Caco-2 (cell line): ENCODE measurements at regions not wholly inside any gene's neighbourhood (a gene's known extent, or its start where the extent isn't known, plus 50 kb on each side); places are given as distances from the start of the nearest gene placed in this dataset.

ENCODE experiments used
- BruUV-seq: library from RNA; stranded (reverse); fragments of 400-500 nt; replicated peaks from 2 replicates; lab custom pipeline; 2021; lab: Mats Ljungman, UMichigan
- CTCF ChIA-PET: fragments of 300-600 bp; sonication (Branson Sonifier 250); formaldehyde crosslinking; loops from one replicate; lab custom pipeline; 2022; ENCODE audit warnings: antibody characterized with exemption; lab: Charles Lee
- POLR2A ChIA-PET: fragments of 300-600 bp; sonication (Branson Sonifier 250); formaldehyde crosslinking; loops from one replicate; lab custom pipeline; 2022; ENCODE audit warnings: antibody characterized with exemption; lab: Charles Lee
- DNase-seq, 2 experiments: peaks; one replicate each; pipeline versions ENCODE4 v3.0.0 to v3.0.0-alpha.2; 2020 to 2022
- H3K27me3 ChIP-seq: replicated peaks from 2 replicates; pipeline ENCODE4 v1.6.0; 2011; ENCODE audit warnings: low read length; ENCODE audit not compliant: control insufficient read depth, insufficient read depth
- H3K36me3 ChIP-seq: 2 replicates; pipeline ENCODE4 v1.5.1; 2011; ENCODE audit warnings: low read length; ENCODE audit not compliant: control insufficient read depth, insufficient read depth
- H3K4me1 ChIP-seq: fragments of 250-450 bp; sonication (Bioruptor Pico); 2 replicates; pipeline ENCODE4 v1.5.1; 2020; ENCODE audit warnings: mild to moderate bottlenecking
- H3K4me3 ChIP-seq: 2 replicates; pipeline ENCODE4 v1.5.1; 2011; ENCODE audit warnings: low read depth, mild to moderate bottlenecking, control low read depth, low read length
- H3K9me3 ChIP-seq: fragments of 250-450 bp; sonication (Bioruptor Pico); 2 replicates; pipeline ENCODE4 v1.5.1; 2020; ENCODE audit warnings: mild to moderate bottlenecking, moderate library complexity
- H3K27ac Mint-ChIP-seq: one replicate; pipeline ENCODE4 v1.8.0; 2022; ENCODE audit warnings: mixed read lengths; ENCODE audit not compliant: unreplicated experiment
- H3K27me3 Mint-ChIP-seq: one replicate; pipeline ENCODE4 v1.8.0; 2022; ENCODE audit warnings: mixed read lengths; ENCODE audit not compliant: insufficient read depth, unreplicated experiment
- H3K36me3 Mint-ChIP-seq: one replicate; pipeline ENCODE4 v1.8.0; 2022; ENCODE audit warnings: mild to moderate bottlenecking, mixed read lengths; ENCODE audit not compliant: insufficient read depth, unreplicated experiment
- H3K4me1 Mint-ChIP-seq: one replicate; pipeline ENCODE4 v1.8.0; 2022; ENCODE audit warnings: low read depth, mixed read lengths; ENCODE audit not compliant: unreplicated experiment
- H3K4me3 Mint-ChIP-seq: one replicate; pipeline ENCODE4 v1.8.0; 2022; ENCODE audit warnings: mild to moderate bottlenecking, moderate library complexity, mixed read lengths; ENCODE audit not compliant: unreplicated experiment
- H3K9me3 Mint-ChIP-seq: one replicate; pipeline ENCODE4 v1.8.0; 2022; ENCODE audit warnings: mixed read lengths; ENCODE audit not compliant: unreplicated experiment
- intact Hi-C: fragments of 100-400 bp; cut with micrococcal nuclease; formaldehyde crosslinking; loops from one replicate; pipeline ENCODE4 v1.10.0; 2022; ENCODE audit not compliant: unreplicated experiment
- TF ChIP-seq, protein P1 (sequence below), 2 experiments: fragments of 200-600 bp in 1 of 2; IDR thresholded peaks; 1 replicate in 1 of 2; 2 replicates in 1 of 2; pipeline versions ENCODE4 v1.5.1 to v1.8.0; 2011 to 2022; ENCODE audit warnings: antibody characterized with exemption in 1 of 2, control low read depth in 1 of 2, inconsistent platforms in 1 of 2, low read depth in 1 of 2, low read length in 1 of 2, mild to moderate bottlenecking in 1 of 2, moderate library complexity in 1 of 2; ENCODE audit not compliant: insufficient read depth in 1 of 2, severe bottlenecking in 1 of 2, unreplicated experiment in 1 of 2

- Mint-ChIP-seq H3K27me3 (peaks cover 2% of the 10 kb centered on the region), H3K27ac (no peak overlapping the region), H3K4me1 (no peaks in the 10 kb centered on the region), H3K36me3 (no peaks in the 10 kb centered on the region), H3K9me3 (no peaks in the 10 kb centered on the region), H3K4me3 (no peak overlapping the region)
- TF ChIP-seq, protein P1, sequence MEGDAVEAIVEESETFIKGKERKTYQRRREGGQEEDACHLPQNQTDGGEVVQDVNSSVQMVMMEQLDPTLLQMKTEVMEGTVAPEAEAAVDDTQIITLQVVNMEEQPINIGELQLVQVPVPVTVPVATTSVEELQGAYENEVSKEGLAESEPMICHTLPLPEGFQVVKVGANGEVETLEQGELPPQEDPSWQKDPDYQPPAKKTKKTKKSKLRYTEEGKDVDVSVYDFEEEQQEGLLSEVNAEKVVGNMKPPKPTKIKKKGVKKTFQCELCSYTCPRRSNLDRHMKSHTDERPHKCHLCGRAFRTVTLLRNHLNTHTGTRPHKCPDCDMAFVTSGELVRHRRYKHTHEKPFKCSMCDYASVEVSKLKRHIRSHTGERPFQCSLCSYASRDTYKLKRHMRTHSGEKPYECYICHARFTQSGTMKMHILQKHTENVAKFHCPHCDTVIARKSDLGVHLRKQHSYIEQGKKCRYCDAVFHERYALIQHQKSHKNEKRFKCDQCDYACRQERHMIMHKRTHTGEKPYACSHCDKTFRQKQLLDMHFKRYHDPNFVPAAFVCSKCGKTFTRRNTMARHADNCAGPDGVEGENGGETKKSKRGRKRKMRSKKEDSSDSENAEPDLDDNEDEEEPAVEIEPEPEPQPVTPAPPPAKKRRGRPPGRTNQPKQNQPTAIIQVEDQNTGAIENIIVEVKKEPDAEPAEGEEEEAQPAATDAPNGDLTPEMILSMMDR (IDR thresholded peaks at IDR 0.05; ENCODE audit: insufficient read depth in 1 of 2, low read depth in 1 of 2, low read length in 1 of 2, severe bottlenecking in 1 of 2, unreplicated experiment in 1 of 2): no peak
- H3K4me3 ChIP-seq: no peak overlapping the region
- POLR2A ChIA-PET: no interaction called here
- no peaks in the 10 kb centered on the region for H3K4me1 ChIP-seq
- CTCF ChIA-PET: no interaction called here
- no peaks in the 10 kb centered on the region for H3K36me3 ChIP-seq
- intact Hi-C loops: no loop called here
- no TSS peak for BruUV-seq
- H3K27me3 ChIP-seq: no peaks in the 10 kb centered on the region
- no peak for DNase-seq
- no peaks in the 10 kb centered on the region for H3K9me3 ChIP-seq
Observed at GRCh38 chr15:53108319-53108718, 318.2 kb upstream of the ONECUT1 start.

DNA sequence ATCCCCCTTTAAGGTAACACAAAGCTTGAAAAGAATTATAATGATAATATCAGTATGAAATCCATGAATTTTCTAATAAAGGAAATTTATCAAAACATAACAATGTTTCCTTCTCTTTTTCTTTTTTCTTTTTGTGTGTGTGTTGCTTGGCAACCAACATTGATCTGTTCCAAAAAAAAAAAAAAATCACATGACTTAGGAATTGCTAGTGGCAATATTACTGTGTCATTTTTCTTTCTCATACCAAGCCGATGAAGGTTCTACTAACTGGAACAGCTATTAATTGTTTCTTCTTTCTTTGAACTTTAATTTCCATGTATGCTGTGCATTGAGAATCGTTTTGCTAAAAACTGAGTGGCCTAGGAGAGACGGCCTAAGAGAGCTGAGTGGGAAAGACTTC is 317.7 kb upstream of the ONECUT1 start:
- no TSS peak for BruUV-seq
- Histone ChIP-seq H3K4me3 (no peak overlapping the region), H3K4me1 (no peaks in the 10 kb centered on the region), H3K9me3 (no peaks in the 10 kb centered on the region), H3K36me3 (no peaks in the 10 kb centered on the region), H3K27me3 (no peaks in the 10 kb centered on the region)
- CTCF ChIA-PET: no interaction called here
- Mint-ChIP-seq H3K4me3 (no peak overlapping the region), H3K9me3 (no peaks in the 10 kb centered on the region), H3K27ac (no peak overlapping the region), H3K36me3 (no peaks in the 10 kb centered on the region), H3K4me1 (no peaks in the 10 kb centered on the region), H3K27me3 (peaks cover 2% of the 10 kb centered on the region)
- TF ChIP-seq, protein P1 (IDR thresholded peaks at IDR 0.05; ENCODE audit: insufficient read depth in 1 of 2, low read depth in 1 of 2, low read length in 1 of 2, severe bottlenecking in 1 of 2, unreplicated experiment in 1 of 2): no peak
- no peak for DNase-seq
- POLR2A ChIA-PET: no interaction called here
- intact Hi-C loops: no loop called here

DNA sequence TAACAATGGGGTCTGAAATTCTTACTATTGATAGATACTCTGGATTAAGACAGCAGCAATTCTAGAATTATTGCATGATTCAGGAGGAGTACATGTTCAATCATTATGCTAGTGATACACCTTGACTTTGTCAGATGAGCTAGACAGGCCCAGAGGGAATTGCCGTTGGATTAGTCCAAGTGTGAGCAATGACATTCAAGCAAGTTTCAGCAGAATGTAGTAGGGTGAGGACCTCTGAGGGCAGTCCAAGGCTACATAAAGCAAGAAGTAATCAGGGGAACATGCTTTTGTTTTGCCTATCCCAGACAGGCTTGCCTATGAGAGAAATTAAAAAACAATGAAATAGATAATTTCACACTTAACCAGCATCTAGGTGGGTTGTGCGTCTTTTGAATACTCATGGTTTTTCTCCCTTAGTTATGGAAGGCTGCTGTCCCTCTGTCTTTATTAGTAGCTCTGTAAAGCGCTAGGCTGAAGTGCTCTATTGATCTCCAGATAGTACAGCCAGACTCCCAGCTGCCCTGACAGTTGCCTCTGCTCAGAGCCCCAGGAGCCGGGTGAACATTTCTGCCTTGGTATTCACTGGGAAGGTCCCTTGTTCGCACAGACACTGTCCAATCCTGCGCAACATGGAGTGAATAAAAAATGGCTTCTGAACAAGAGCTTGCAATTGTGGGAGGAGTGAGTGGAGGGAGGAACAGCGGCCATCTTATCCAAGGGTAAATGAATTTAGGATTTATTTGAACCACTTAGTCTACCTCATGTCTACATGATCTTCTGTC is 316.6 kb upstream of the ONECUT1 start:
- no peak for DNase-seq
- Histone ChIP-seq H3K27me3 (no peaks in the 10 kb centered on the region), H3K4me1 (no peaks in the 10 kb centered on the region), H3K36me3 (no peaks in the 10 kb centered on the region), H3K4me3 (no peak overlapping the region), H3K9me3 (no peaks in the 10 kb centered on the region)
- Mint-ChIP-seq H3K27me3 (peaks cover 2% of the 10 kb centered on the region), H3K4me1 (no peaks in the 10 kb centered on the region), H3K36me3 (no peaks in the 10 kb centered on the region), H3K4me3 (no peak overlapping the region), H3K27ac (no peak overlapping the region), H3K9me3 (no peaks in the 10 kb centered on the region)
- BruUV-seq: no TSS peak
- intact Hi-C loops: no loop called here
- POLR2A ChIA-PET: no interaction called here
- CTCF ChIA-PET: no interaction called here
- TF ChIP-seq, protein P1 (IDR thresholded peaks at IDR 0.05; ENCODE audit: insufficient read depth in 1 of 2, low read depth in 1 of 2, low read length in 1 of 2, severe bottlenecking in 1 of 2, unreplicated experiment in 1 of 2): no peak
